ENCODE measurements at regions not wholly inside any gene's neighbourhood (a gene's known extent, or its start where the extent isn't known, plus 50 kb on each side); places are given as distances from the start of the nearest gene placed in this dataset.

GRCh38 chr10:110355141-110355831 is 50.6 kb upstream of the SMNDC1 start:
- Mint-ChIP-seq H3K36me3 (ENCODE audit: unreplicated experiment) (no peaks in the 10 kb centered on the region), H3K27ac (ENCODE audit: unreplicated experiment) (no peak overlapping the region), H3K9me3 (ENCODE audit: unreplicated experiment) (peaks cover 3% of the 10 kb centered on the region), H3K4me1 (ENCODE audit: unreplicated experiment) (peaks cover 34% of the 10 kb centered on the region), H3K4me3 (ENCODE audit: unreplicated experiment) (no peak overlapping the region), H3K27me3 (ENCODE audit: unreplicated experiment) (no peaks in the 10 kb centered on the region)
- no peak for TF ChIP-seq CTCF (IDR thresholded peaks at IDR 0.05)
- DNase-seq (ENCODE audit: extremely low spot score, unreplicated experiment): no peak

- TF ChIP-seq CTCF (IDR thresholded peaks at IDR 0.05): no peak
- Mint-ChIP-seq H3K36me3 (ENCODE audit: unreplicated experiment) (no peaks in the 10 kb centered on the region), H3K4me1 (ENCODE audit: unreplicated experiment) (peaks cover 34% of the 10 kb centered on the region), H3K9me3 (ENCODE audit: unreplicated experiment) (peaks cover 3% of the 10 kb centered on the region), H3K27ac (ENCODE audit: unreplicated experiment) (no peak overlapping the region), H3K4me3 (ENCODE audit: unreplicated experiment) (no peak overlapping the region), H3K27me3 (ENCODE audit: unreplicated experiment) (no peaks in the 10 kb centered on the region)
- no peak for DNase-seq (ENCODE audit: extremely low spot score, unreplicated experiment)
Observed at GRCh38 chr10:110355922-110356627, 51.4 kb upstream of the SMNDC1 start.

- Mint-ChIP-seq H3K4me3 (ENCODE audit: unreplicated experiment) (no peak overlapping the region), H3K4me1 (ENCODE audit: unreplicated experiment) (peaks cover 34% of the 10 kb centered on the region), H3K36me3 (ENCODE audit: unreplicated experiment) (no peaks in the 10 kb centered on the region), H3K27ac (ENCODE audit: unreplicated experiment) (no peak overlapping the region), H3K9me3 (ENCODE audit: unreplicated experiment) (no peaks in the 10 kb centered on the region), H3K27me3 (ENCODE audit: unreplicated experiment) (no peaks in the 10 kb centered on the region)
- TF ChIP-seq CTCF (IDR thresholded peaks at IDR 0.05): no peak
- DNase-seq (ENCODE audit: extremely low spot score, unreplicated experiment): no peak
Observed at GRCh38 chr10:110356628-110357245, 52.0 kb upstream of the SMNDC1 start.

GRCh38 chr10:110357252-110357780 is 52.6 kb upstream of the SMNDC1 start:
- H3K4me3 Mint-ChIP-seq (ENCODE audit: unreplicated experiment): no peak overlapping the region
- DNase-seq (ENCODE audit: extremely low spot score, unreplicated experiment): no peak

More at GRCh38 chr10:110357252-110357780, 52.6 kb upstream of the SMNDC1 start:
- Mint-ChIP-seq H3K27ac (ENCODE audit: unreplicated experiment) (no peak overlapping the region), H3K4me1 (ENCODE audit: unreplicated experiment) (peaks cover 38% of the 10 kb centered on the region), H3K36me3 (ENCODE audit: unreplicated experiment) (no peaks in the 10 kb centered on the region), H3K9me3 (ENCODE audit: unreplicated experiment) (no peaks in the 10 kb centered on the region), H3K27me3 (ENCODE audit: unreplicated experiment) (no peaks in the 10 kb centered on the region)
- no peak for TF ChIP-seq CTCF (IDR thresholded peaks at IDR 0.05)
